ENCODE measurements at regions not wholly inside any gene's neighbourhood (a gene's known extent, or its start where the extent isn't known, plus 50 kb on each side); places are given as distances from the start of the nearest gene placed in this dataset.
"Not testable (repeated sequence)": the region's sequence is repeated elsewhere in the genome, so short reads cannot be mapped to it uniquely, and the experiment has no call there.

DNA sequence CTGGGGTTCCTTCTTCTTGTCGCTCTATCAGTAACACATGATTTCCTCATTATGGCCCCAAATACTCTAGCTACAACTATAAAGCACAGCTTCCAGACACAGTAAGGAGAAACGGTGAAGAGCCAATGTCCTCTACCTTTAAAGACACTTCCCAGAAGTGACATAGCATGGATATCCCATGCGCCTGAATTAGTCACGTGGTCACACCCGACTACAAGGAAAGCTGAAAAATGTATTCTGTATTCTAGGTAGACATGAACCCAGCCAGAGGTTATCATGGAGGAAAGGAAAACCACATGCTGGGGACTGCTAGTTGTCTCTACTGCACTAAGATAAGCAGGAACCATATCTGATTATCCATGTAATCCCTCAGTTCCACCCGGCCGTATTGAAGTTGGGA, 244.3 kb downstream of the LMX1A start:
- peaks cover 6% of the 10 kb centered on the region for H3K4me1 Mint-ChIP-seq (ENCODE audit: low read depth, unreplicated experiment)
- DNase-seq (ENCODE audit: low read depth), result no peak
- Histone ChIP-seq H3K36me3 (ENCODE audit: insufficient read depth, low read length) (no peaks in the 10 kb centered on the region), H3K4me2 (ENCODE audit: low read length) (no peak overlapping the region), H3K27me3 (ENCODE audit: insufficient read depth, low read length) (no peaks in the 10 kb centered on the region), H2AFZ (ENCODE audit: low read depth, low read length) (no peak overlapping the region), H3K9me3 (ENCODE audit: insufficient read depth, low read depth, low read length) (no peaks in the 10 kb centered on the region), H3K4me3 (ENCODE audit: insufficient read depth, low read depth, low read length) (no peak overlapping the region), H3K27ac (ENCODE audit: low read depth, low read length) (no peak overlapping the region), H3K79me2 (ENCODE audit: insufficient read depth, low read length) (no peaks in the 10 kb centered on the region), H3K9ac (ENCODE audit: low read length) (no peak overlapping the region), H3K4me1 (ENCODE audit: insufficient read depth, low read length) (peaks cover 5% of the 10 kb centered on the region), H4K20me1 (ENCODE audit: insufficient read depth, low read length) (no peaks in the 10 kb centered on the region)
- FAIRE-seq, result no peak
- H3K9me3 Mint-ChIP-seq (ENCODE audit: unreplicated experiment), result peaks cover 2% of the 10 kb centered on the region
- H3K27me3 Mint-ChIP-seq (ENCODE audit: low read depth, unreplicated experiment), result peaks cover 24% of the 10 kb centered on the region
- no peak overlapping the region for H3K27ac Mint-ChIP-seq (ENCODE audit: unreplicated experiment)
- no peak for TF ChIP-seq EZH2 (IDR thresholded peaks at IDR 0.05; ENCODE audit: insufficient read depth, low read length)
- TF ChIP-seq, protein P1, sequence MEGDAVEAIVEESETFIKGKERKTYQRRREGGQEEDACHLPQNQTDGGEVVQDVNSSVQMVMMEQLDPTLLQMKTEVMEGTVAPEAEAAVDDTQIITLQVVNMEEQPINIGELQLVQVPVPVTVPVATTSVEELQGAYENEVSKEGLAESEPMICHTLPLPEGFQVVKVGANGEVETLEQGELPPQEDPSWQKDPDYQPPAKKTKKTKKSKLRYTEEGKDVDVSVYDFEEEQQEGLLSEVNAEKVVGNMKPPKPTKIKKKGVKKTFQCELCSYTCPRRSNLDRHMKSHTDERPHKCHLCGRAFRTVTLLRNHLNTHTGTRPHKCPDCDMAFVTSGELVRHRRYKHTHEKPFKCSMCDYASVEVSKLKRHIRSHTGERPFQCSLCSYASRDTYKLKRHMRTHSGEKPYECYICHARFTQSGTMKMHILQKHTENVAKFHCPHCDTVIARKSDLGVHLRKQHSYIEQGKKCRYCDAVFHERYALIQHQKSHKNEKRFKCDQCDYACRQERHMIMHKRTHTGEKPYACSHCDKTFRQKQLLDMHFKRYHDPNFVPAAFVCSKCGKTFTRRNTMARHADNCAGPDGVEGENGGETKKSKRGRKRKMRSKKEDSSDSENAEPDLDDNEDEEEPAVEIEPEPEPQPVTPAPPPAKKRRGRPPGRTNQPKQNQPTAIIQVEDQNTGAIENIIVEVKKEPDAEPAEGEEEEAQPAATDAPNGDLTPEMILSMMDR (IDR thresholded peaks at IDR 0.05; ENCODE audit: insufficient read depth, low read depth, low read length), result no peak
- H3K36me3 Mint-ChIP-seq (ENCODE audit: low read depth, unreplicated experiment), result no peaks in the 10 kb centered on the region
- no peak overlapping the region for H3K4me3 Mint-ChIP-seq (ENCODE audit: unreplicated experiment)

DNA sequence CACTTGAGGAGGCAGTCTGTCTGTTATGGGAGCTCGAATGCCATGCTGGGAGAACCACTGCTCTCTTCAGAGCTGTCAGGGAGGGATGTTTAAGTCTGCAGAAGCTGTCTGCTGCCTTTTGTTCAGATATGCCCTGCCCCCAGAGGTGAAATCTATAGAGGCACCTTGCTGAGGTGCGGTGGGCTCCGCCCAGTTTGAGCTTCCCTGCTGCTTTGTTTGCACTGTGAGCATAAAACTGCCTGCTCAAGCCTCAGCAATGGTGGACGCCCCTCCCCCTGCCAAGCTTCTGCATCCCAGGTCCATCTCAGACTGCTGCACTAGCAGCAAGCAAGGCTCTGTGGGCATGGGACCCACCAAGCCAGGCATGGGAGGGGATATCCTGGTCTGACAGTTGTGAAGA, 247.5 kb downstream of the LMX1A start:
- Histone ChIP-seq H3K36me3 (ENCODE audit: insufficient read depth, low read length) (no peaks in the 10 kb centered on the region), H2AFZ (ENCODE audit: low read depth, low read length) (no peak overlapping the region), H3K27ac (ENCODE audit: low read depth, low read length) (no peak overlapping the region), H3K27me3 (ENCODE audit: insufficient read depth, low read length) (no peaks in the 10 kb centered on the region), H3K9me3 (ENCODE audit: insufficient read depth, low read depth, low read length) (no peaks in the 10 kb centered on the region), H3K4me3 (ENCODE audit: insufficient read depth, low read depth, low read length) (no peak overlapping the region), H3K4me1 (ENCODE audit: insufficient read depth, low read length) (no peaks in the 10 kb centered on the region), H4K20me1 (ENCODE audit: insufficient read depth, low read length) (no peaks in the 10 kb centered on the region), H3K79me2 (ENCODE audit: insufficient read depth, low read length) (no peaks in the 10 kb centered on the region), H3K4me2 (ENCODE audit: low read length) (no peak overlapping the region), H3K9ac (ENCODE audit: low read length) (no peak overlapping the region)
- Mint-ChIP-seq H3K9me3 (ENCODE audit: unreplicated experiment) (peaks cover 2% of the 10 kb centered on the region), H3K27me3 (ENCODE audit: low read depth, unreplicated experiment) (peaks cover 19% of the 10 kb centered on the region), H3K4me1 (ENCODE audit: low read depth, unreplicated experiment) (no peaks in the 10 kb centered on the region), H3K36me3 (ENCODE audit: low read depth, unreplicated experiment) (no peaks in the 10 kb centered on the region), H3K4me3 (ENCODE audit: unreplicated experiment) (no peak overlapping the region), H3K27ac (ENCODE audit: unreplicated experiment) (no peak overlapping the region)
- no peak for TF ChIP-seq EZH2 (IDR thresholded peaks at IDR 0.05; ENCODE audit: insufficient read depth, low read length)
- TF ChIP-seq, protein P1 (IDR thresholded peaks at IDR 0.05; ENCODE audit: insufficient read depth, low read depth, low read length), result no peak
- DNase-seq (ENCODE audit: low read depth) (no peak), FAIRE-seq (no peak)

DNA sequence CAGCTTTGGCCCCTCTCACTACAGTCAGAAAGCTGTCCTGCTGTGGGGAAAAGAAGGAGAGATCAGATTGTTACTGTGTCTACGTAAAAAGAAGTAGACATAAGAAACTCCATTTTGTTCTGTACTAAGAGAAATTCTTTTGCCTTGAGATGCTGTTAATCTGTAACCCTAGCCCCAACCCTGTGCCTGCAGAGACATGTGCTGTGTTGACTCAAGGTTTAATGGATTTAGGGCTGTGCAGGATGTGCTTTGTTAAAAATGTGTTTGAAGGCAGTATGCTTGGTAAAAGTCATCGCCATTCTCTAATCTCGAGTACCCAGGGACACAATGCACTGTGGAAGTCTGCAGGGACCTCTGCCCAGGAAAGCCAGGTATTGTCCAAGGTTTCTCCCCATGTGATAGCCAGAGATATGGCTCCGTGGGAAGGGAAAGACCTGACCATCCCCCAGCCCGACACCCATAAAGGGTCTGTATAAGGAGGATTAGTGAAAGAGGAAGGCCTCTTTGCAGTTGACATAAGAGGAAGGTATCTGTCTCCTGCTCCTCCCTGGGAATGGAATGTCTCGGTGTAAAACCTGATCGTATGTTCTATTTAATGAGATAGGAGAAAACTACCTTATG, 263.9 kb downstream of the LMX1A start:
- not testable (repeated sequence) for FAIRE-seq; H3K79me2 ChIP-seq (ENCODE audit: insufficient read depth, low read length); H3K27me3 Mint-ChIP-seq (ENCODE audit: low read depth, unreplicated experiment); H3K4me1 Mint-ChIP-seq (ENCODE audit: low read depth, unreplicated experiment); H3K27ac Mint-ChIP-seq (ENCODE audit: unreplicated experiment); H4K20me1 ChIP-seq (ENCODE audit: insufficient read depth, low read length); H3K4me1 ChIP-seq (ENCODE audit: insufficient read depth, low read length); H3K4me2 ChIP-seq (ENCODE audit: low read length); H3K36me3 Mint-ChIP-seq (ENCODE audit: low read depth, unreplicated experiment); DNase-seq (ENCODE audit: low read depth); H3K9me3 ChIP-seq (ENCODE audit: insufficient read depth, low read depth, low read length); H2AFZ ChIP-seq (ENCODE audit: low read depth, low read length); H3K27me3 ChIP-seq (ENCODE audit: insufficient read depth, low read length); H3K9ac ChIP-seq (ENCODE audit: low read length); H3K4me3 ChIP-seq (ENCODE audit: insufficient read depth, low read depth, low read length); H3K36me3 ChIP-seq (ENCODE audit: insufficient read depth, low read length); H3K27ac ChIP-seq (ENCODE audit: low read depth, low read length); H3K4me3 Mint-ChIP-seq (ENCODE audit: unreplicated experiment)
- peaks cover 14% of the 10 kb centered on the region for H3K9me3 Mint-ChIP-seq (ENCODE audit: unreplicated experiment)
